B cell (primary cell): ENCODE measurements at regions not wholly inside any gene's neighbourhood (a gene's known extent, or its start where the extent isn't known, plus 50 kb on each side); places are given as distances from the start of the nearest gene placed in this dataset.

Experiments
- ATAC-seq: fragments of 200-7000 bp; cut with Tn5 transposase; one replicate; pipeline ENCODE4 v1.10.0; 2021; ENCODE audit warnings: low read depth, mild to moderate bottlenecking, moderate number of reproducible peaks, moderate library complexity
- CTCF ChIA-PET: fragments of 350-600 bp; sonication (Branson Sonifier 250); formaldehyde crosslinking; loops from one replicate; lab custom pipeline; 2021; ENCODE audit warnings: antibody characterized with exemption, inconsistent platforms; lab: Charles Lee
- POLR2A ChIA-PET: fragments of 350-600 bp; sonication (Branson Sonifier 250); formaldehyde crosslinking; loops from one replicate; lab custom pipeline; 2021; ENCODE audit warnings: antibody characterized with exemption; lab: Charles Lee
- DNase-seq: peaks from one replicate; pipeline ENCODE4 v3.0.0; 2013
- H2AFZ ChIP-seq: 2 replicates; pipeline ENCODE4 v1.6.1; 2012; ENCODE audit warnings: mild to moderate bottlenecking, low read depth, low read length; ENCODE audit not compliant: insufficient read depth, poor library complexity, severe bottlenecking
- H3K27ac ChIP-seq, 2 donors: 1 replicate in 1 of 2; 2 replicates in 1 of 2; pipeline ENCODE4 v1.5.1; 2012 to 2013; ENCODE audit warnings: low read length in 2 of 2, mild to moderate bottlenecking in 2 of 2, moderate library complexity in 1 of 2
- H3K27me3 ChIP-seq, 4 experiments: fragments of 200-600 bp in 1 of 4; sonication (generic) in 1 of 4; replicated peaks in 1 of 4; 1 replicate in 2 of 4; 2 replicates in 2 of 4; pipeline versions ENCODE4 v1.6.1 to v1.7.0; 2013 to 2016; ENCODE audit warnings: low read length in 3 of 4, mild to moderate bottlenecking in 2 of 4, mixed read lengths in 1 of 4, moderate library complexity in 1 of 4; ENCODE audit not compliant: insufficient read depth in 4 of 4, control insufficient read depth in 3 of 4; ENCODE audit errors: control extremely low read depth in 1 of 4
- H3K36me3 ChIP-seq, 2 experiments: replicated peaks in 1 of 2; 1 replicate in 1 of 2; 2 replicates in 1 of 2; pipeline versions ENCODE4 v1.6.1 to v1.7.1; 2013; ENCODE audit warnings: low read length in 1 of 2; ENCODE audit not compliant: insufficient read depth in 2 of 2, control insufficient read depth in 1 of 2; ENCODE audit errors: control extremely low read depth in 1 of 2, extremely low read depth in 1 of 2
- H3K4me1 ChIP-seq, 2 donors: fragments of 200-600 bp in 1 of 2; sonication (generic) in 1 of 2; 1 replicate in 1 of 2; 2 replicates in 1 of 2; pipeline versions ENCODE4 v1.5.1 to v1.6.1; 2013 to 2017; ENCODE audit warnings: low read length in 2 of 2; ENCODE audit not compliant: control insufficient read depth in 2 of 2, insufficient read depth in 2 of 2
- H3K4me2 ChIP-seq: replicated peaks from 2 replicates; pipeline ENCODE3; 2012; ENCODE audit warnings: mild to moderate bottlenecking, low read depth, low read length; ENCODE audit not compliant: poor library complexity, severe bottlenecking
- H3K4me3 ChIP-seq, 5 experiments: fragments of 200-600 bp in 1 of 5; sonication (generic) in 1 of 5; 1 replicate in 3 of 5; 2 replicates in 2 of 5; pipeline versions ENCODE4 v1.5.1 to v1.7.0; 2011 to 2016; ENCODE audit warnings: low read length in 4 of 5, mild to moderate bottlenecking in 4 of 5, low read depth in 2 of 5, control low read depth in 1 of 5, moderate library complexity in 1 of 5; ENCODE audit not compliant: insufficient read depth in 1 of 5; ENCODE audit errors: control extremely low read depth in 1 of 5, extremely low read depth in 1 of 5
- H3K79me2 ChIP-seq: fragments of 200-600 bp; sonication (generic); one replicate; pipeline ENCODE4 v1.6.0; 2016; ENCODE audit warnings: low read length; ENCODE audit not compliant: control insufficient read depth, insufficient read depth
- H3K9ac ChIP-seq: fragments of 200-600 bp; sonication (generic); 2 replicates; pipeline ENCODE4 v1.6.1; 2017; ENCODE audit warnings: mild to moderate bottlenecking, low read length, moderate library complexity
- H3K9me3 ChIP-seq, 3 donors: one replicate each; pipeline versions ENCODE4 v1.6.1 to v1.7.1; 2013; ENCODE audit warnings: low read length in 2 of 3; ENCODE audit not compliant: control insufficient read depth in 2 of 3, insufficient read depth in 1 of 3; ENCODE audit errors: control extremely low read depth in 1 of 3
- H4K20me1 ChIP-seq: 2 replicates; pipeline ENCODE4 v1.6.0; 2012; ENCODE audit warnings: mild to moderate bottlenecking, low read length; ENCODE audit not compliant: insufficient read depth, control insufficient read depth, poor library complexity, severe bottlenecking
- H3K27ac Mint-ChIP-seq: one replicate; pipeline ENCODE4 v1.8.0; 2021; ENCODE audit warnings: mixed read lengths
- H3K27me3 Mint-ChIP-seq: one replicate; pipeline ENCODE4 v1.8.0; 2021; ENCODE audit warnings: mixed read lengths
- H3K4me1 Mint-ChIP-seq: one replicate; pipeline ENCODE4 v1.8.0; 2021; ENCODE audit warnings: mixed read lengths
- H3K4me3 Mint-ChIP-seq: one replicate; pipeline ENCODE4 v1.8.0; 2021; ENCODE audit warnings: mixed read lengths
- H3K9me3 Mint-ChIP-seq: one replicate; pipeline ENCODE4 v1.8.0; 2022; ENCODE audit warnings: mixed read lengths; ENCODE audit not compliant: insufficient read depth
- CTCF ChIP-seq: fragments of 200-600 bp; IDR thresholded peaks from one replicate; pipeline ENCODE4 v1.8.0; 2022; ENCODE audit warnings: antibody characterized with exemption, mild to moderate bottlenecking
- EZH2 ChIP-seq: IDR thresholded peaks from 2 replicates; pipeline ENCODE4 v1.6.1; 2012; ENCODE audit warnings: borderline replicate concordance, low read depth, mild to moderate bottlenecking, moderate library complexity, low read length; ENCODE audit not compliant: insufficient read depth, poor library complexity, severe bottlenecking
- WGBS: methylation state at CpG from one replicate; pipeline ENCODE4 v1.1.5; 2013; ENCODE audit warnings: missing lambda C conversion rate; ENCODE audit not compliant: insufficient coverage; 5-methylcytosine and 5-hydroxymethylcytosine counted together
- intact Hi-C: fragments of 100-400 bp; cut with micrococcal nuclease; formaldehyde crosslinking; loops from one replicate; pipeline ENCODE4 v1.10.0; 2022

DNA sequence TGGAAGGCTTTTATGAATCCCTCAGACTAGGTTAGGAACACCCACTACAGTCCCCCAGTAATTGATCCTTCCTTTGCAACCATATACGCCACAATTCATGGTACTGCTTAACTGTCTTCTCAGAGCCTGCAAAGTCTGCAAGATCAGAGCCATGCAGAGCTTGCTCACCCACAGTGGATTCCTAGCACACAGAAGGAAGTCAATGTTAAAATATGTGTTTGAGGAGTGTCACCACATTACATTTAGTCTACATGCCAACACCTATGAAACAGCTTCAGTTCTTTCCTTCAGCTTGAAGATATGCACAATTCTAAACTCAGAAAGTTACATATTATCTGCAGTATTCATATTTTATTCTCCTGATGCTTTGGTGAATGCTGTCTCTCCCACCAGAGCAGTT, 138.5 kb downstream of the NDUFA12 start:
- H3K27ac Mint-ChIP-seq: no peak overlapping the region
- H3K4me3 Mint-ChIP-seq: no peak overlapping the region
- no CpG with 5 or more reads among the region's 1 CpG for WGBS
- CTCF ChIA-PET: interaction anchor here (0.6 to 1.9 kb wide), 5 partner anchors 10 to 667 kb away, joined by 3 to 13 read pairs (median 4); no protein-coding TSS in a partner anchor
- Histone ChIP-seq H3K4me2 (no peak overlapping the region), H3K9me3 (no peaks in the 10 kb centered on the region), H4K20me1 (no peaks in the 10 kb centered on the region), H3K27ac (no peak overlapping the region), H3K79me2 (no peaks in the 10 kb centered on the region), H3K4me3 (no peak overlapping the region), H2AFZ (no peak overlapping the region), H3K9ac (no peak overlapping the region), H3K36me3 (no peaks in the 10 kb centered on the region), H3K4me1 (no peaks in the 10 kb centered on the region), H3K27me3 (no peaks in the 10 kb centered on the region)
- intact Hi-C loops: no loop called here
- no peak for ATAC-seq
- H3K27me3 Mint-ChIP-seq: no peaks in the 10 kb centered on the region
- TF ChIP-seq EZH2 (no peak), CTCF (no peak)
- no peaks in the 10 kb centered on the region for H3K9me3 Mint-ChIP-seq
- no peaks in the 10 kb centered on the region for H3K4me1 Mint-ChIP-seq
- POLR2A ChIA-PET: no interaction called here
- no peak for DNase-seq

- WGBS: no CpG with 5 or more reads among the region's 8 CpGs
- no peak for TF ChIP-seq EZH2
- no peak for TF ChIP-seq CTCF
- Histone ChIP-seq H3K27ac (no peak overlapping the region), H3K27me3 (no peaks in the 10 kb centered on the region), H2AFZ (no peak overlapping the region), H3K4me1 (no peaks in the 10 kb centered on the region), H4K20me1 (no peaks in the 10 kb centered on the region), H3K79me2 (no peaks in the 10 kb centered on the region), H3K36me3 (no peaks in the 10 kb centered on the region), H3K9ac (no peak overlapping the region), H3K9me3 (no peaks in the 10 kb centered on the region), H3K4me2 (no peak overlapping the region), H3K4me3 (no peak overlapping the region)
- no peak overlapping the region for H3K4me3 Mint-ChIP-seq
- no peak for DNase-seq
- no peak for ATAC-seq
- H3K9me3 Mint-ChIP-seq: no peaks in the 10 kb centered on the region
- no peak overlapping the region for H3K27ac Mint-ChIP-seq
- no peaks in the 10 kb centered on the region for H3K27me3 Mint-ChIP-seq
- POLR2A ChIA-PET: no interaction called here
- intact Hi-C loops: no loop called here
- CTCF ChIA-PET: no interaction called here
- H3K4me1 Mint-ChIP-seq: no peaks in the 10 kb centered on the region
Observed at GRCh38 chr12:94863321-94864035, 140.0 kb downstream of the NDUFA12 start.
